ENCODE measurements at regions not wholly inside any gene's neighbourhood (a gene's known extent, or its start where the extent isn't known, plus 50 kb on each side); places are given as distances from the start of the nearest gene placed in this dataset.
"Not testable (repeated sequence)": the region's sequence is repeated elsewhere in the genome, so short reads cannot be mapped to it uniquely, and the experiment has no call there.

DNA sequence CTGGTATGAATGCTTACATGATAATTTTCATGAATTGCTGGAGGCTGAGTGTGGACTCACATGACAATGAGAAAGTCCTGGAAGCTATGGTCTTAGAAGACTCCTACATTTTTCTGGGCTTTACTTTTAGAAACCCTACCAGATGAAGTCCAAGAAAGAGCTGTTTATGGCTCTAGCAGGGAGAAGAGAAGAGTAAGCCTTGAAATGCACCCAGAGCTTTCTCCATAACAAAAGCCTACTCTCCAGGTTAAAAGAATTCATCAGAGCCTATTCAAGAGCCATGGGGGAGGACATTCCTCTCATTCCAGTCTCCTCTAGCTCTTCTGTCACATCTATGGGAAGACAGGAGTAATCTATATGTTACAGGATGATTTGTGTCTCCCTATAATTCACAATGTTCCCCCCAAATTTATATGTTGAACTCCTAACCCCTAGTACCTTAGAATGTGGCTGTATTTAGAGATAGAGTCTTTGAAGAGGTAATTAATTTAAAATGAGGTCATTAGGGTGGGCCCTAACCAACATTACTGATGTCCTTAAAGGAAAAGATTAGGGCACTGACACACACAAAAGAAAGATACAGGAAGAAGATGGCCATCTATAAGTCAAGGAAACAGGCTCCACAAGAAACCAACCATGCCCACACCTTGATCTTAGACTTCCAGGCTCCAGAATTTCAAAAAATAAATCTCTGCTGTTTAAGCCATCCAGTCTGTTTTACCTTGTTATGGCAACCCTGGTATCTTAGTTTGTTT lies 193.8 kb upstream of the PTER start:
- DNase-seq: no peak

DNA sequence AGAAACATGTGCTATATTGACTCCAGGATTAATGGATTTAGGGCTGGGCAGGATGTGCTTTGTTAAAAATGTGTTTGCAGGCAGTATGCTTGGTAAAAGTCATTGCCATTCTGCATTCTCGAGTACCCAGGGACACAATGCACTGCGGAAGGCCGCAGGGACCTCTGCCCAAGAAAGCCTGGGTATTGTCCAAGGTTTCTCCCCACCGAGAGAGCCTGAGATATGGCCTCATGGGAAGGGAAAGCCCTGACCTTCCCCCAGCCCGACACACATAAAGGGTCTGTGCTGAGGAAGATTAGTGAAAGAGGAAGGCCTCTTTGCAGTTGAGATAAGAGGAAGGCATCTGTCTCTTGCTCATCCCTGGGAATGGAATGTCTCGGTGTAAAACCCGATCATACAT lies 186.7 kb upstream of the PTER start:
- DNase-seq: not testable (repeated sequence)

DNA sequence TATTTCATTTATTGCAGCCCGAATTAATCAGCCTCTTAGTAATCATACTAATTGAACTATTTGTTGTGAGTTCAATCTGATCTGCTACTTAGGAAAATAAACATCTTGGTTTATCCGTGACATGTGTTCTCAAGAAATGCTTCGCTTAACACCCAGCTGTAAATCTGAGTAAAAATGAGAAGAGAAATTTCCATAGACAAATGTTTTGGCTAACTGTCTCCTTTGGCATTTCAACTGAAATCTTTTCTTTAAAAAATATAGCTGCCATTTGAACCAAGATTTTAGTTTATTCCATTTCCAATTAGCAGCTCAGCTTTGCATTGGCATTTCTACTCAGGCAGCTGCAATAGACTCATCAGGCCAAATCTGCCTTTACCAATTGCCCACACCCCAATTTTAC lies 180.5 kb upstream of the PTER start:
- no peak for DNase-seq

DNA sequence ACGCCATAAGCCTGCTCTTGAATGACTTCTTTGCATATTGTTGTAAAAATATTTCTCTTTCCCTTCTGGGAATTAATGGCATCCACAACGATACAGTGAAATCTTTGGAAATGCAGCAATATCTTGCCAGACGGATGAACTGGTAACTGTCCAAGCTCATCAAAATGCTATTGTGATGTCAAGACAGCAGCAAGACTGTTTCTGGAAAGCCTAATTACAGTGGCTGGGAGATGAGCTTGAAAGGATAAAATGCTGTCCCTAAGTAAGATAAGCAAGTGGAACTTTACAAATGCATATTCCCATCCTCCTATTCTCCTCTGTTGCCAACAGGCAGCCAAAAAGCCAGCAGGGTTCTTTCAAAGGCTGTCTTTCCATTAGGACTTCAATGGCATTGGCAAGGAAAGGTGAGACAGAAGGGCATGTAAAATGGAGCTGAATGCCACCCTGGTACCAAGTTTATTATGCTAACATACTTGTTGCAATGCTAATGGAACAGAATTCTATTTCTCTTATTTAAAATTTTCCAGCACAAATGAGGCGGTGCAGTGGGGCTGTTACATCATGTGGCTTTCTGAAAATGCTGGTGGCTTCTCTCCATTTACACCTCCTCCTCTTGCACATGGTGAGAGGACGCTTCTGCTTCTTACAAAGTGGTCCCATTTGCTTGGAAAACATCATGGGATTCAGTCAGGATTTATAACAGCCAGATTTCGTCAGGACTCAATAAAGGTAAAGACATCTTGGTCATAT lies 178.3 kb upstream of the PTER start:
- no peak for DNase-seq

GRCh38 chr10:16259726-16260125 lies 177.1 kb upstream of the PTER start:
- no peak for DNase-seq

DNA sequence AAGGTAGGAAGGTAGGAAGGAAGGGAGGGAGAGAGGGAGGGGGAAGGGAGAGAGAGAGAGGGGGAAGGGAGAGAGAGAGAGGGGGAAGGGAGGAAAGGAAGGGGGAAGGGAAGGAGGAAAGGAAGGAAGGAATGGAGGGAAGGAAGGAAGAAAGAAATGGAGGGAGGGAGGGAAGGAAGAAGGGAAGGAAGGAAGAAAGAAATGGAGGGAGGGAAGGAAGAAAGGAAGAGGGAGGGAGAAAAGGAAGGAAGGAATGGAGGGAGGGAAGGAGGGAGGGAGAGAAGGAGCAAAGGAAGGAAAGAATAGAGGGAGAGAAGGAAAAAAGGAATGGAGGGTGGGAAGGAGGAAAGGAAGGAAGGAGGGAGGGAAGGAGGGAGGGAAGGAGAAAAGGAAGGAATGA lies 176.4 kb upstream of the PTER start:
- no peak for DNase-seq

- no peak for DNase-seq
Observed at GRCh38 chr10:16271571-16271970, 165.2 kb upstream of the PTER start.

DNA sequence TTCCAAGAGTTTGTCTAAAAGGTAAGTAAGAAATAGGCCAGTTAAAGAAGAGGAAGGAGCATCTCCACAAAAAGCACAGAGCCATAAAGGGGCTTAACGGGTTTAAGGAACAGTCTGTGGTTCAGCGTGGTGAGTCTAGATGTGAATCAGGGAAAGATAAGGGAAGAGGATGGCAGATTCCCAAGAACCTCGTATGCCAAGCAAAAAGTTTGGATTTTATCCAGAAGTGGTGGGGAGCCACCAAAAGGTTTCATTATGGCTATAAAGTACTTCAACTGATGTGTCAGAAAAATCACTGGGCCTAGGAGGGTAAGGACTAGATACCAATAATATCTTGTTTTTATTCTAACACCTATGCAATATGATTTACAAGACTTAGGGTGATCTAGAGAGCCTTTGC lies 161.9 kb upstream of the PTER start:
- no peak for DNase-seq

GRCh38 chr10:16280595-16280994 lies 156.2 kb upstream of the PTER start:
- DNase-seq: no peak

- DNase-seq: no peak
Observed at GRCh38 chr10:16292366-16292765, 144.4 kb upstream of the PTER start.

DNA sequence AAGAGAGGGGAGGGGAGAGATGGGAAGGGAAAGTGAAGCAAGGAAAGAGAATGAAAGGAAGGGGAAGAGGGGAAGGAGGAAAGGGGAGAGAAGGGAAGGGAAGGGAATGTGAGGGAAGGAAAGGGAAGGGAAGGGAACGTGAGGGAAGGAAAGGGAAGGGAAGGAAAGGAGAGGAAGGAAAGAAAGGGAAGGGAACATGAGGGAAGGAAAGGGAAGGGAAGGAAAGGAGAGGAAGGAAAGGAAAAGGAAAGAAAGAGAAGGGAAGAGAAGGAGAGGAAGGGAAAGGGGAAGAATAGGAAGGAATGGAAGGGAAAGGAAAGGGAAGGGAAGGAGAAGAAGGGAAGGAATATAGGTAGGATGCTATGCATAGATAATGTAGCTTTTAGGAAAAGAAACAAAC lies 139.7 kb upstream of the PTER start:
- DNase-seq: no peak

DNA sequence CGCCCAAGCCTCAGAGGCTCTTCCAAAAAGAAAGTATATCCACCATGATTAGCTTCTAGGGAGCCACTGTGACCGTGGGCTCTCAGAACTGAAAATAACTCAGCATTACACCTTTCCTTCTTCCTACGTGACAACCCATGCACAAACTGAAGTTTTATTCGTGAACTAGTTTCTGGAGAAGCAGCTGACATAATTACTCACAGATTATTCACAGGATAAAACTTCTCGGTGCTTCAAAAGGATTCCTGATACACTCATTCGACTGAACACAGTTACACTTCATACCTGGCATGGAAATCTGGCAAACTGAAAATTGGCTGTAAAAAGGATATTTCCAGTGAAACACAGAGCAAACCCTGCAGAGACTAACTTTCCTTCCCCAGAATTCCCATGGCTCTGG lies 139.2 kb upstream of the PTER start:
- DNase-seq: no peak

GRCh38 chr10:16304311-16304710 lies 132.5 kb upstream of the PTER start:
- DNase-seq: no peak

DNA sequence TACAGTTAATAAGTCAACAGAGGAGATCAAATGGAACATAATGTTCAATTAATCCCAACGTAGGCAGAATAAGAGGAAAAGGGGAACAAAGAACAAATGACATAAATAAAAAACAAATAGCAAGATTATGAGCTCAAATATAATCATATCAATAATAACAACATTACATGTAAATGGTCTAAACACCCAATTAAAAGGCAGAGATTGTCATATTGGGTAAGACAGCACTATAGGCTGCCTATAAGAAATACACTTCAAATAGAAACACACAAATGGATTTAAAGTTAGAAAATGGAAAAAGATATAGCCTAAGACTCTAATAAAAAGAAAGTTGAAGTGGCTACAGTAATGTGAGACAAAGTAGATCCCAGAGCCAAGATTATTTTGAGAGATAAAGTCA lies 126.4 kb upstream of the PTER start:
- no peak for DNase-seq

GRCh38 chr10:16314259-16314658 lies 122.6 kb upstream of the PTER start:
- DNase-seq: no peak

DNA sequence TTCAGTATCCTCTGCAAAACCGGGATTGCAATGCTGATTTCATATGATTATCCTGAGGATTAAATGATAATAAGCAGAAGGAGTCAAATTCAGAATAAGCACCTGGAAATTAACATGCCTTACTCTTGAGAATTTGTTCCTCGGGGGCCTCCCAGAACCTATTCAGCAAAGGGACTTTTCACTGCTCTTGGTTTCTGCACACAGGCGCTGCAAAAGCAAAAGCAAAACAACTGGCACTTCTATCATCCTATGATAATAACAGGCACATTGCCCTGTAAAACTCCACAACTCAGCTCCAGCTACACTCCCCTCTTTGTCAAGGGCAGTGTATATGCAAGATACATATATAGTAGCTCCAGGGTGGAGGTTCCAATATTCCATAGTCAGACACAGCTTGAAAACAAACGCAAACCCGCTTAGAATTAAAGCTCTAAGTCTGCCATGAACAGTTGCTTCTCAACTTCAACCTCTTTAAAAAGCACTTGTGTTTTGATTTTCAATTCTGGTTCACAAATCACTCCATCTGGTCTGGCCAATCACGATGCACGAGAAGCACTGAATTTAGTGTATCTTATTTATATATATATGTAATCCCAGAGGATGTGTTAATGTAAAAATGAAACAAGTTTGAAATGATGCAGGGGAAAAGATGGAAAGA lies 119.9 kb upstream of the PTER start:
- no peak for DNase-seq

GRCh38 chr10:16341637-16342036 lies 95.2 kb upstream of the PTER start:
- no peak for DNase-seq

DNA sequence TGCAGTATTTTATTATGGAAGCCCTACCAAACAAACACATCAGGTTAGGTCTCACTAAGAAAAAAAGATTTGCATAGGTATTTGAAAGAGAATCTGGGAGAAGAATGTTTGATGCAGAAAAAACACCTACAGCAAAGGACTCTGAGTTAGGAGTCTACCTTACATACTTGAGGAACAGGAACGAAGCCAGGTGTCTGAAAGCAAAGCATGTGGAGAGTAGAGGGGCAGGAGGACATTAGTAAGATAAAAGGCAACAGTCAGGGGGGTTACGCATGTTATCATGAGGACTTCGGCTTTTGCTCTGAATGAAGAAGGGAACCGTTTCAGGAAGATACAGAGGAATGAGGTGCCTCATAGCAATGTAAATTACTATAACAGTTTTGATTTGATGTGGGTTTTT lies 87.9 kb upstream of the PTER start:
- DNase-seq: no peak

DNA sequence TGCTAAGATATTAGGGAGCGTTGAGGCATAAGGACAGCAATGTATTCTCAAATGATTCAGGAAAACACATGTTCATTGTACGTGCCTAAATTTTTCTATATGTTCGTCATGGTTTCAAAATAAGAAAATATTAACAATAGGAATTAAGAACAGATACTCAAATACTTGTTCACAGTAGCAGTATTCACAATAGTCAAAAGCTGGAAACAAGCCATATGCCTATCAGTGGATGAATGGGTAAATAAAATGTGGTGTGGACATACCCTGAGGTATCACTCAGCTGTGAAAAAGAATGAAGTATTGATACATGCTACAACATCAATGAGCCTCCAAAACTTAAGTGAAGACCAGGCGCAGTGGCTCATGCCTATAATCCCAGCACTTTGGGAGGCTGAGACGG lies 84.7 kb upstream of the PTER start:
- no peak for DNase-seq

- no peak for DNase-seq
Observed at GRCh38 chr10:16360001-16360400, 76.8 kb upstream of the PTER start.

GRCh38 chr10:16360425-16360824 lies 76.4 kb upstream of the PTER start:
- DNase-seq: no peak

DNA sequence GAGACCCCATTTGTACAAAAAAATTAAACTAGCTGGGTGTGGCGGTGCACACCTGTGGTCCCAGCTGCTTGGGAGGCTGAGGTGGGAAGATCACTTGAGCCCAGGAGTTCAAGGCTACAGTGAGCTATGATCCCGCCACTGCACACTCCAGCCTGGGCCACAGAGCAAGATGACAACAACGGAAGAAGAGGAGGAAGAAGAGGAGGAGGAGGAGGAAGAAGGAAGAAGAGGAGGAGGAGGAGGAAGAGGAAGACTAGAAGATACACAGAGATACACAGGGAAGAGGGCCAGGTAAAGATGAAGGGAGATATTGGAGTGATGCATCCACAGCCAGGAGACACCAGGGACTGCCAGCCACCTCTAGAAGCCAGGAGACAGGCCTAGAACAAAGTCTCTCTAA lies 75.7 kb upstream of the PTER start:
- no peak for DNase-seq

GRCh38 chr10:16363741-16364140 lies 73.1 kb upstream of the PTER start:
- no peak for DNase-seq

- no peak for DNase-seq
Observed at GRCh38 chr10:16367621-16368292, 69.1 kb upstream of the PTER start.
